WTC11 (cell line): ENCODE measurements at regions not wholly inside any gene's neighbourhood (a gene's known extent, or its start where the extent isn't known, plus 50 kb on each side); places are given as distances from the start of the nearest gene placed in this dataset.

ENCODE experiments used
- ATAC-seq: fragments of 200-7000 bp; cut with Tn5 transposase; 2 replicates; pipeline ENCODE4 v1.10.0; 2021; ENCODE audit warnings: mild to moderate bottlenecking, moderate library complexity
- CTCF ChIA-PET: fragments of 300-600 bp; sonication (Branson Sonifier 250); formaldehyde crosslinking; loops from one replicate; lab custom pipeline; 2021; ENCODE audit warnings: antibody characterized with exemption; lab: Charles Lee
- POLR2A ChIA-PET: fragments of 350-600 bp; sonication (Branson Sonifier 250); formaldehyde crosslinking; loops from one replicate; lab custom pipeline; 2021; ENCODE audit warnings: antibody characterized with exemption; lab: Charles Lee
- DNase-seq: peaks from one replicate; pipeline ENCODE4 v3.0.0; 2021; ENCODE audit warnings: low spot score
- H3K27ac Mint-ChIP-seq: 2 replicates; pipeline ENCODE4 v1.8.0; 2021; ENCODE audit warnings: mixed read lengths
- H3K27me3 Mint-ChIP-seq: 2 replicates; pipeline ENCODE4 v1.8.0; 2021; ENCODE audit warnings: low read depth, mild to moderate bottlenecking, moderate library complexity, mixed read lengths
- H3K36me3 Mint-ChIP-seq: 2 replicates; pipeline ENCODE4 v1.8.0; 2021; ENCODE audit warnings: mixed read lengths
- H3K4me1 Mint-ChIP-seq: 2 replicates; pipeline ENCODE4 v1.8.0; 2022; ENCODE audit warnings: mixed read lengths
- H3K4me3 Mint-ChIP-seq: 2 replicates; pipeline ENCODE4 v1.8.0; 2021; ENCODE audit warnings: mild to moderate bottlenecking, moderate library complexity, mixed read lengths
- H3K9me3 Mint-ChIP-seq: 2 replicates; pipeline ENCODE4 v1.8.0; 2021; ENCODE audit warnings: mixed read lengths
- AFF4 ChIP-seq: sonication (generic); formaldehyde crosslinking; IDR thresholded peaks from 2 replicates; pipeline ENCODE4 v1.8.1; 2023; ENCODE audit warnings: mild to moderate bottlenecking, missing genetic modification reagents, borderline replicate concordance
- ATF6 ChIP-seq: sonication (generic); formaldehyde crosslinking; IDR thresholded peaks from 2 replicates; pipeline ENCODE4 v1.8.1; 2023; ENCODE audit warnings: mild to moderate bottlenecking, missing genetic modification reagents
- FOXK1 ChIP-seq: sonication (generic); formaldehyde crosslinking; IDR thresholded peaks from 2 replicates; pipeline ENCODE4 v1.8.0; 2022; ENCODE audit warnings: mild to moderate bottlenecking, moderate library complexity, missing genetic modification reagents
- FOXP1 ChIP-seq: sonication (generic); formaldehyde crosslinking; IDR thresholded peaks from 2 replicates; pipeline ENCODE4 v1.8.0; 2022; ENCODE audit warnings: missing genetic modification reagents, mild to moderate bottlenecking, moderate library complexity, borderline replicate concordance
- JUN ChIP-seq: sonication (generic); formaldehyde crosslinking; IDR thresholded peaks from 2 replicates; pipeline ENCODE4 v1.8.0; 2023; ENCODE audit warnings: mild to moderate bottlenecking, missing genetic modification reagents
- MLX ChIP-seq: sonication (generic); formaldehyde crosslinking; IDR thresholded peaks from 2 replicates; pipeline ENCODE4 v1.8.1; 2023; ENCODE audit warnings: mild to moderate bottlenecking, missing genetic modification reagents, moderate library complexity
- NFATC4 ChIP-seq: fragments of 250-450 bp; sonication (Bioruptor Pico); IDR thresholded peaks from 2 replicates; pipeline ENCODE4 v1.9.0; 2021; ENCODE audit warnings: mild to moderate bottlenecking
- NFE2L1 ChIP-seq: sonication (generic); formaldehyde crosslinking; IDR thresholded peaks from 2 replicates; pipeline ENCODE4 v1.8.1; 2023; ENCODE audit warnings: missing genetic modification reagents
- OVOL2 ChIP-seq: fragments of 250-450 bp; sonication (Bioruptor Pico); IDR thresholded peaks from 2 replicates; pipeline ENCODE4 v1.9.0; 2021; ENCODE audit warnings: mild to moderate bottlenecking, borderline replicate concordance
- SP1 ChIP-seq: sonication (generic); formaldehyde crosslinking; conservative IDR thresholded peaks from 2 replicates; pipeline ENCODE4 v1.8.1; 2022; ENCODE audit warnings: missing genetic modification reagents
- ZNF425 ChIP-seq: fragments of 250-450 bp; sonication (Bioruptor Pico); conservative IDR thresholded peaks from 2 replicates; pipeline ENCODE4 v1.9.0; 2021; ENCODE audit warnings: mild to moderate bottlenecking
- ZNF512 ChIP-seq: sonication (generic); formaldehyde crosslinking; IDR thresholded peaks from 2 replicates; pipeline ENCODE4 v1.8.1; 2022; ENCODE audit warnings: missing genetic modification reagents, borderline replicate concordance
- TF ChIP-seq, protein P1 (sequence below): fragments of 250-450 bp; sonication (Bioruptor Pico); IDR thresholded peaks from 2 replicates; pipeline ENCODE4 v1.9.0; 2021; ENCODE audit warnings: mild to moderate bottlenecking
- TF ChIP-seq, protein P2 (sequence below): fragments of 200-600 bp; IDR thresholded peaks from 2 replicates; pipeline ENCODE4 v1.8.0; 2022; ENCODE audit warnings: antibody characterized with exemption
- TF ChIP-seq, protein P3 (sequence below): sonication (generic); formaldehyde crosslinking; IDR thresholded peaks from 2 replicates; pipeline ENCODE4 v1.8.0; 2022; ENCODE audit warnings: mild to moderate bottlenecking, missing genetic modification reagents
- TF ChIP-seq, protein P4 (sequence below): fragments of 250-450 bp; sonication (Bioruptor Pico); IDR thresholded peaks from 2 replicates; pipeline ENCODE4 v1.9.0; 2021; ENCODE audit warnings: mild to moderate bottlenecking

GRCh38 chr12:130053651-130054069 lies 108.6 kb upstream of the FZD10 start (continued):
- TF ChIP-seq, protein P1, sequence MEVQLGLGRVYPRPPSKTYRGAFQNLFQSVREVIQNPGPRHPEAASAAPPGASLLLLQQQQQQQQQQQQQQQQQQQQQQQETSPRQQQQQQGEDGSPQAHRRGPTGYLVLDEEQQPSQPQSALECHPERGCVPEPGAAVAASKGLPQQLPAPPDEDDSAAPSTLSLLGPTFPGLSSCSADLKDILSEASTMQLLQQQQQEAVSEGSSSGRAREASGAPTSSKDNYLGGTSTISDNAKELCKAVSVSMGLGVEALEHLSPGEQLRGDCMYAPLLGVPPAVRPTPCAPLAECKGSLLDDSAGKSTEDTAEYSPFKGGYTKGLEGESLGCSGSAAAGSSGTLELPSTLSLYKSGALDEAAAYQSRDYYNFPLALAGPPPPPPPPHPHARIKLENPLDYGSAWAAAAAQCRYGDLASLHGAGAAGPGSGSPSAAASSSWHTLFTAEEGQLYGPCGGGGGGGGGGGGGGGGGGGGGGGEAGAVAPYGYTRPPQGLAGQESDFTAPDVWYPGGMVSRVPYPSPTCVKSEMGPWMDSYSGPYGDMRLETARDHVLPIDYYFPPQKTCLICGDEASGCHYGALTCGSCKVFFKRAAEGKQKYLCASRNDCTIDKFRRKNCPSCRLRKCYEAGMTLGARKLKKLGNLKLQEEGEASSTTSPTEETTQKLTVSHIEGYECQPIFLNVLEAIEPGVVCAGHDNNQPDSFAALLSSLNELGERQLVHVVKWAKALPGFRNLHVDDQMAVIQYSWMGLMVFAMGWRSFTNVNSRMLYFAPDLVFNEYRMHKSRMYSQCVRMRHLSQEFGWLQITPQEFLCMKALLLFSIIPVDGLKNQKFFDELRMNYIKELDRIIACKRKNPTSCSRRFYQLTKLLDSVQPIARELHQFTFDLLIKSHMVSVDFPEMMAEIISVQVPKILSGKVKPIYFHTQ: no peak
- no peak for TF ChIP-seq NFE2L1 (CRISPR knock-in tag)
- no peak for TF ChIP-seq ZNF425 (CRISPR knock-in tag)
- TF ChIP-seq, protein P2, sequence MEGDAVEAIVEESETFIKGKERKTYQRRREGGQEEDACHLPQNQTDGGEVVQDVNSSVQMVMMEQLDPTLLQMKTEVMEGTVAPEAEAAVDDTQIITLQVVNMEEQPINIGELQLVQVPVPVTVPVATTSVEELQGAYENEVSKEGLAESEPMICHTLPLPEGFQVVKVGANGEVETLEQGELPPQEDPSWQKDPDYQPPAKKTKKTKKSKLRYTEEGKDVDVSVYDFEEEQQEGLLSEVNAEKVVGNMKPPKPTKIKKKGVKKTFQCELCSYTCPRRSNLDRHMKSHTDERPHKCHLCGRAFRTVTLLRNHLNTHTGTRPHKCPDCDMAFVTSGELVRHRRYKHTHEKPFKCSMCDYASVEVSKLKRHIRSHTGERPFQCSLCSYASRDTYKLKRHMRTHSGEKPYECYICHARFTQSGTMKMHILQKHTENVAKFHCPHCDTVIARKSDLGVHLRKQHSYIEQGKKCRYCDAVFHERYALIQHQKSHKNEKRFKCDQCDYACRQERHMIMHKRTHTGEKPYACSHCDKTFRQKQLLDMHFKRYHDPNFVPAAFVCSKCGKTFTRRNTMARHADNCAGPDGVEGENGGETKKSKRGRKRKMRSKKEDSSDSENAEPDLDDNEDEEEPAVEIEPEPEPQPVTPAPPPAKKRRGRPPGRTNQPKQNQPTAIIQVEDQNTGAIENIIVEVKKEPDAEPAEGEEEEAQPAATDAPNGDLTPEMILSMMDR: no peak
- TF ChIP-seq JUN: no peak
- no peak for TF ChIP-seq FOXP1 (CRISPR knock-in tag)
- TF ChIP-seq, protein P3, sequence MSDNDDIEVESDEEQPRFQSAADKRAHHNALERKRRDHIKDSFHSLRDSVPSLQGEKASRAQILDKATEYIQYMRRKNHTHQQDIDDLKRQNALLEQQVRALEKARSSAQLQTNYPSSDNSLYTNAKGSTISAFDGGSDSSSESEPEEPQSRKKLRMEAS (CRISPR knock-in tag): no peak
- TF ChIP-seq OVOL2: no peak
- TF ChIP-seq ZNF512 (CRISPR knock-in tag): no peak
- TF ChIP-seq, protein P4, sequence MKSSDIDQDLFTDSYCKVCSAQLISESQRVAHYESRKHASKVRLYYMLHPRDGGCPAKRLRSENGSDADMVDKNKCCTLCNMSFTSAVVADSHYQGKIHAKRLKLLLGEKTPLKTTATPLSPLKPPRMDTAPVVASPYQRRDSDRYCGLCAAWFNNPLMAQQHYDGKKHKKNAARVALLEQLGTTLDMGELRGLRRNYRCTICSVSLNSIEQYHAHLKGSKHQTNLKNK (CRISPR knock-in tag): no peak

DNA sequence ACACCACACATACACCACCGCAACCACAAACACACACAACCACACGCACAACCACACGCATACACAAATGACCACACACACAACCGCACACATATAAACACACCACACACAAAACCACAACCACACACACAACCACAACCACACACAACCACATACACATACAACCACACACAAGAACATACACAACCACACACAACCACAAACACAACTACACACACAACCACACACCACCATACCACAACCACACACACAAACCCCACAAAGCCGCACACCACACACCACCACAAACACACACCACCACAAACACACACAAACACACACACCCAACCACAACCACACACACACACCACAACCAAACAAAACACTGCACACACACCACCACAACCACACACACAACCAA lies 107.5 kb upstream of the FZD10 start:
- Mint-ChIP-seq H3K9me3 (peaks cover 48% of the 10 kb centered on the region), H3K27me3 (peaks cover 41% of the 10 kb centered on the region), H3K4me1 (no peaks in the 10 kb centered on the region), H3K27ac (no peak overlapping the region), H3K36me3 (peaks cover 61% of the 10 kb centered on the region), H3K4me3 (no peak overlapping the region)
- ChIA-PET CTCF (no interaction called here), POLR2A (no interaction called here)
- ATAC-seq (no peak), DNase-seq (no peak)
- TF ChIP-seq NFATC4 (CRISPR knock-in tag): no peak
- TF ChIP-seq FOXK1 (CRISPR knock-in tag): no peak
- no peak for TF ChIP-seq ATF6 (CRISPR knock-in tag)
- TF ChIP-seq, protein P1: no peak
- TF ChIP-seq SP1 (CRISPR knock-in tag): no peak
- TF ChIP-seq NFE2L1 (CRISPR knock-in tag): no peak
- no peak for TF ChIP-seq AFF4 (CRISPR knock-in tag)
- TF ChIP-seq MLX (CRISPR knock-in tag): no peak
